CD14-positive monocyte (primary cell): ENCODE measurements at regions not wholly inside any gene's neighbourhood (a gene's known extent, or its start where the extent isn't known, plus 50 kb on each side); places are given as distances from the start of the nearest gene placed in this dataset.

Experiments used
- DNase-seq, 3 donors: peaks; one replicate each; pipeline ENCODE4 v3.0.0-alpha.2; 2011 to 2022
- H2AFZ ChIP-seq: 2 replicates; pipeline ENCODE4 v1.6.0; 2012; ENCODE audit warnings: mild to moderate bottlenecking, low read depth, low read length, inconsistent platforms; ENCODE audit not compliant: insufficient read depth, poor library complexity, severe bottlenecking
- H3K27ac ChIP-seq, 2 donors: 1 replicate in 1 of 2; 2 replicates in 1 of 2; pipeline ENCODE4 v1.5.1; 2012 to 2013; ENCODE audit warnings: low read length in 2 of 2, control low read depth in 1 of 2, inconsistent platforms in 1 of 2, low read depth in 1 of 2, mild to moderate bottlenecking in 1 of 2
- H3K27me3 ChIP-seq, 2 donors: one replicate each; pipeline versions ENCODE4 v1.6.0 to v1.6.1; 2011 to 2013; ENCODE audit warnings: low read length in 2 of 2; ENCODE audit not compliant: control insufficient read depth in 2 of 2, insufficient read depth in 2 of 2
- H3K36me3 ChIP-seq, 2 donors: replicated peaks in 1 of 2; 1 replicate in 1 of 2; 2 replicates in 1 of 2; pipeline versions ENCODE4 v1.5.1 to v1.6.1; 2012 to 2013; ENCODE audit warnings: low read length in 2 of 2, control low read depth in 1 of 2, inconsistent platforms in 1 of 2, mild to moderate bottlenecking in 1 of 2; ENCODE audit not compliant: insufficient read depth in 2 of 2, control insufficient read depth in 1 of 2
- H3K4me1 ChIP-seq, 2 donors: 1 replicate in 1 of 2; 2 replicates in 1 of 2; pipeline versions ENCODE4 v1.5.1 to v1.6.1; 2012 to 2013; ENCODE audit warnings: low read length in 2 of 2, control low read depth in 1 of 2, inconsistent platforms in 1 of 2, mild to moderate bottlenecking in 1 of 2, moderate library complexity in 1 of 2; ENCODE audit not compliant: insufficient read depth in 2 of 2, control insufficient read depth in 1 of 2
- H3K4me2 ChIP-seq: replicated peaks from 2 replicates; pipeline ENCODE3; 2012; ENCODE audit warnings: low read length, moderate library complexity, mild to moderate bottlenecking; ENCODE audit not compliant: poor library complexity, severe bottlenecking; ENCODE audit errors: extremely low read depth
- H3K4me3 ChIP-seq, 3 experiments: fragments of 200-600 bp in 1 of 3; sonication (generic) in 1 of 3; replicated peaks in 1 of 3; 1 replicate in 2 of 3; 2 replicates in 1 of 3; pipeline ENCODE4 v1.5.1; 2011 to 2013; ENCODE audit warnings: low read length in 3 of 3, mild to moderate bottlenecking in 3 of 3, control low read depth in 2 of 3, low read depth in 2 of 3, inconsistent platforms in 1 of 3, moderate library complexity in 1 of 3
- H3K79me2 ChIP-seq: 2 replicates; pipeline ENCODE4 v1.6.0; 2012; ENCODE audit warnings: mild to moderate bottlenecking, control low read depth, inconsistent platforms, low read length, moderate library complexity; ENCODE audit not compliant: insufficient read depth
- H3K9ac ChIP-seq: 2 replicates; pipeline ENCODE4 v1.6.0; 2017; ENCODE audit warnings: low read length, mild to moderate bottlenecking; ENCODE audit not compliant: insufficient read depth, poor library complexity, severe bottlenecking
- H3K9me3 ChIP-seq, 2 donors: replicated peaks in 1 of 2; 1 replicate in 1 of 2; 2 replicates in 1 of 2; pipeline versions ENCODE4 v1.5.1 to v1.6.1; 2012 to 2013; ENCODE audit warnings: low read length in 2 of 2, control low read depth in 1 of 2; ENCODE audit not compliant: control insufficient read depth in 1 of 2, insufficient read depth in 1 of 2
- H4K20me1 ChIP-seq: 2 replicates; pipeline ENCODE4 v1.6.0; 2012; ENCODE audit warnings: mild to moderate bottlenecking, low read length, control low read depth, moderate library complexity; ENCODE audit not compliant: insufficient read depth
- H3K27ac Mint-ChIP-seq, 7 donors: one replicate each; pipeline ENCODE4 v1.8.0; 2020; ENCODE audit warnings: mild to moderate bottlenecking in 7 of 7, mixed read lengths in 7 of 7, moderate library complexity in 6 of 7, inconsistent platforms in 2 of 7
- H3K27me3 Mint-ChIP-seq, 3 donors: one replicate each; pipeline ENCODE4 v1.8.0; 2021 to 2022; ENCODE audit warnings: low read depth in 3 of 3, mild to moderate bottlenecking in 3 of 3, mixed read lengths in 3 of 3, moderate library complexity in 3 of 3, inconsistent platforms in 1 of 3
- H3K36me3 Mint-ChIP-seq, 2 donors: one replicate each; pipeline ENCODE4 v1.8.0; 2020; ENCODE audit warnings: mixed read lengths in 2 of 2, inconsistent platforms in 1 of 2, mild to moderate bottlenecking in 1 of 2
- H3K4me1 Mint-ChIP-seq: one replicate; pipeline ENCODE4 v1.8.0; 2020; ENCODE audit warnings: mild to moderate bottlenecking, mixed read lengths
- H3K4me3 Mint-ChIP-seq, 2 donors: one replicate each; pipeline ENCODE4 v1.8.0; 2020; ENCODE audit warnings: mild to moderate bottlenecking in 2 of 2, mixed read lengths in 2 of 2, moderate library complexity in 1 of 2
- H3K9me3 Mint-ChIP-seq, 7 donors: one replicate each; pipeline ENCODE4 v1.8.0; 2020 to 2022; ENCODE audit warnings: mixed read lengths in 7 of 7, mild to moderate bottlenecking in 6 of 7, moderate library complexity in 6 of 7, inconsistent platforms in 2 of 7
- CTCF ChIP-seq: fragments of 200-600 bp; IDR thresholded peaks from one replicate; pipeline ENCODE4 v1.8.0; 2022; ENCODE audit warnings: antibody characterized with exemption, mild to moderate bottlenecking
- WGBS: methylation state at CpG from one replicate; pipeline ENCODE4 v1.1.5; 2013; ENCODE audit warnings: missing lambda C conversion rate; ENCODE audit not compliant: insufficient coverage; 5-methylcytosine and 5-hydroxymethylcytosine counted together
- intact Hi-C, 2 donors: fragments of 100-400 bp; cut with micrococcal nuclease; formaldehyde crosslinking; loops; one replicate each; pipeline versions ENCODE4 v1.15.0 to v1.15.1; 2023

- intact Hi-C loops: no loop called here
- no peaks in the 10 kb centered on the region for H3K36me3 ChIP-seq
- H3K4me2 ChIP-seq: no peak overlapping the region
- no CpG with 5 or more reads among the region's 4 CpGs for WGBS
- H3K4me3 ChIP-seq: no peak overlapping the region
- Mint-ChIP-seq H3K4me1 (no peaks in the 10 kb centered on the region), H3K4me3 (no peak overlapping the region), H3K27ac (no peak overlapping the region), H3K9me3 (peaks cover 0 to 4% (median 0%) of the 10 kb centered on the region in 7 donors), H3K27me3 (no peaks in the 10 kb centered on the region), H3K36me3 (no peaks in the 10 kb centered on the region)
- no peak for DNase-seq
- no peaks in the 10 kb centered on the region for H4K20me1 ChIP-seq
- H3K4me1 ChIP-seq: no peaks in the 10 kb centered on the region
- H2AFZ ChIP-seq: no peak overlapping the region
- no peaks in the 10 kb centered on the region for H3K79me2 ChIP-seq
- no peaks in the 10 kb centered on the region for H3K27me3 ChIP-seq
- H3K27ac ChIP-seq: no peak overlapping the region
- no peak overlapping the region for H3K9ac ChIP-seq
- H3K9me3 ChIP-seq: no peaks in the 10 kb centered on the region
- TF ChIP-seq CTCF: no peak
Measured at GRCh38 chr15:94780166-94780565, 548.8 kb downstream of the MCTP2 start.

- Mint-ChIP-seq H3K27me3 (no peaks in the 10 kb centered on the region), H3K4me1 (no peaks in the 10 kb centered on the region)
- H3K9me3 ChIP-seq: peaks cover 0 to 3% of the 10 kb centered on the region in 2 donors
Measured at GRCh38 chr15:94785091-94785490, 553.7 kb downstream of the MCTP2 start.

More at GRCh38 chr15:94785091-94785490, 553.7 kb downstream of the MCTP2 start:
- Histone ChIP-seq H3K4me1 (no peaks in the 10 kb centered on the region), H3K27ac (no peak overlapping the region), H3K9ac (no peak overlapping the region), H3K4me2 (no peak overlapping the region), H3K36me3 (no peaks in the 10 kb centered on the region), H4K20me1 (no peaks in the 10 kb centered on the region), H3K27me3 (no peaks in the 10 kb centered on the region), H2AFZ (no peak overlapping the region), H3K79me2 (no peaks in the 10 kb centered on the region), H3K4me3 (no peak overlapping the region)
- no peak for DNase-seq
- Mint-ChIP-seq H3K27ac (no peak overlapping the region), H3K36me3 (no peaks in the 10 kb centered on the region), H3K4me3 (no peak overlapping the region), H3K9me3 (peaks cover 0 to 6% (median 3%) of the 10 kb centered on the region in 7 donors)
- intact Hi-C loops: no loop called here
- no peak for TF ChIP-seq CTCF
- WGBS: no CpG with 5 or more reads among the region's 2 CpGs
